K562 (cell line): ENCODE measurements at regions not wholly inside any gene's neighbourhood (a gene's known extent, or its start where the extent isn't known, plus 50 kb on each side); places are given as distances from the start of the nearest gene placed in this dataset.

Experiments used
- ARID3A ChIP-seq: IDR thresholded peaks from 2 replicates; pipeline ENCODE4 v1.6.1; 2012; ENCODE audit warnings: low read depth, low read length, improper control_type of control experiment, borderline replicate concordance
- BCL6 ChIP-seq: fragments of 250-450 bp; sonication (Bioruptor Pico); IDR thresholded peaks from 2 replicates; pipeline ENCODE4 v1.4.0; 2020
- ELF4 ChIP-seq: fragments of 450-650 bp; formaldehyde crosslinking; IDR thresholded peaks from 2 replicates; pipeline ENCODE4 v1.4.0; 2022; ENCODE audit warnings: missing genetic modification characterization
- FIP1L1 ChIP-seq: fragments of 200-400 bp; formaldehyde crosslinking; IDR thresholded peaks from 2 replicates; pipeline ENCODE4 v1.6.1; 2018; ENCODE audit warnings: mild to moderate bottlenecking, low read depth, low read length; ENCODE audit not compliant: poor library complexity, severe bottlenecking
- HMBOX1 ChIP-seq: sonication (generic); IDR thresholded peaks from 2 replicates; pipeline ENCODE4 v1.6.1; 2016
- SMARCB1 ChIP-seq: IDR thresholded peaks from 2 replicates; pipeline ENCODE4 v1.6.1; 2011; ENCODE audit warnings: improper control_type of control experiment, low read depth; ENCODE audit not compliant: insufficient read length
- SREBF2 ChIP-seq: sonication (generic); formaldehyde crosslinking; IDR thresholded peaks from 2 replicates; pipeline ENCODE4 v1.4.0; 2020; ENCODE audit warnings: mild to moderate bottlenecking, missing genetic modification reagents
- THRA ChIP-seq: fragments of 450-650 bp; IDR thresholded peaks from 2 replicates; pipeline ENCODE4 v1.6.1; 2017; ENCODE audit warnings: mild to moderate bottlenecking, moderate library complexity
- TSHZ1 ChIP-seq: fragments of 250-450 bp; sonication (Bioruptor Pico); IDR thresholded peaks from 2 replicates; pipeline ENCODE4 v1.4.0; 2020; ENCODE audit warnings: mild to moderate bottlenecking, moderate library complexity
- UBTF ChIP-seq, 2 experiments: IDR thresholded peaks; 2 replicates each; pipeline ENCODE4 v1.6.1; 2012; ENCODE audit warnings: improper control_type of control experiment in 2 of 2, low read depth in 2 of 2, low read length in 2 of 2, borderline replicate concordance in 1 of 2
- ZBTB26 ChIP-seq: fragments of 450-650 bp; formaldehyde crosslinking; IDR thresholded peaks from 2 replicates; pipeline ENCODE4 v1.4.0; 2022; ENCODE audit warnings: missing genetic modification characterization
- ZC3H4 ChIP-seq: sonication (generic); formaldehyde crosslinking; IDR thresholded peaks from 2 replicates; pipeline ENCODE4 v1.9.0; 2021; ENCODE audit warnings: missing genetic modification reagents, borderline replicate concordance
- ZNF134 ChIP-seq: fragments of 250-450 bp; sonication (Bioruptor Pico); conservative IDR thresholded peaks from 2 replicates; pipeline ENCODE4 v1.4.0; 2020
- ZNF263 ChIP-seq: sonication (generic); formaldehyde crosslinking; IDR thresholded peaks from 2 replicates; pipeline ENCODE4 v1.8.0; 2022; ENCODE audit warnings: mild to moderate bottlenecking, missing genetic modification reagents, borderline replicate concordance
- ZNF507 ChIP-seq: conservative IDR thresholded peaks from 2 replicates; pipeline ENCODE4 v1.6.1; 2017; ENCODE audit warnings: missing genetic modification characterization, missing compliant biosample characterization
- ZNF668 ChIP-seq: fragments of 250-450 bp; sonication (Bioruptor Pico); IDR thresholded peaks from 2 replicates; pipeline ENCODE4 v1.8.0; 2022; ENCODE audit warnings: mild to moderate bottlenecking, inconsistent platforms

GRCh38 chr22:22062306-22062793, 79.8 kb upstream of the TOP3B start (continued):
- TF ChIP-seq ARID3A = no peak
- TF ChIP-seq TSHZ1 (CRISPR knock-in tag) = no peak
- no peak for TF ChIP-seq UBTF (IDR thresholded peaks at IDR 0.05; ENCODE audit: borderline replicate concordance in 1 of 2, low read depth in 2 of 2, low read length in 2 of 2)
- 0 out of 2 replicates have a peak, but pooled peaks have one; percentile 9 for TF ChIP-seq ZNF134 (CRISPR knock-in tag)
- TF ChIP-seq ELF4 = 0 out of 2 replicates have a peak, but pooled peaks have one; percentile 36
- TF ChIP-seq ZNF507 (tag) = peak; percentile 34; the same call in 1 of the 2 replicates
- TF ChIP-seq THRA = no peak
- TF ChIP-seq ZC3H4 (CRISPR knock-in tag) = no peak
- no peak for TF ChIP-seq ZNF263
- TF ChIP-seq ZBTB26 = 0 out of 2 replicates have a peak, but pooled peaks have one; percentile 58
- TF ChIP-seq SREBF2 (CRISPR knock-in tag) = no peak
- TF ChIP-seq BCL6 (CRISPR knock-in tag) = 0 out of 2 replicates have a peak, but pooled peaks have one; percentile 9
- TF ChIP-seq FIP1L1 = no peak
- TF ChIP-seq HMBOX1 = no peak
- TF ChIP-seq ZNF668 (CRISPR knock-in tag) = 0 out of 2 replicates have a peak, but pooled peaks have one; percentile 16
- no peak for TF ChIP-seq SMARCB1
